ENCODE measurements at regions not wholly inside any gene's neighbourhood (a gene's known extent, or its start where the extent isn't known, plus 50 kb on each side); places are given as distances from the start of the nearest gene placed in this dataset.

- Histone ChIP-seq H3K27ac (no peak overlapping the region), H3K36me3 (no peaks in the 10 kb centered on the region), H3K4me1 (no peaks in the 10 kb centered on the region), H3K4me3 (no peak overlapping the region), H3K27me3 (no peaks in the 10 kb centered on the region), H3K9me3 (no peaks in the 10 kb centered on the region)
- no peak for DNase-seq (ENCODE audit: low spot score in 2 of 2)
- TF ChIP-seq, protein P1, sequence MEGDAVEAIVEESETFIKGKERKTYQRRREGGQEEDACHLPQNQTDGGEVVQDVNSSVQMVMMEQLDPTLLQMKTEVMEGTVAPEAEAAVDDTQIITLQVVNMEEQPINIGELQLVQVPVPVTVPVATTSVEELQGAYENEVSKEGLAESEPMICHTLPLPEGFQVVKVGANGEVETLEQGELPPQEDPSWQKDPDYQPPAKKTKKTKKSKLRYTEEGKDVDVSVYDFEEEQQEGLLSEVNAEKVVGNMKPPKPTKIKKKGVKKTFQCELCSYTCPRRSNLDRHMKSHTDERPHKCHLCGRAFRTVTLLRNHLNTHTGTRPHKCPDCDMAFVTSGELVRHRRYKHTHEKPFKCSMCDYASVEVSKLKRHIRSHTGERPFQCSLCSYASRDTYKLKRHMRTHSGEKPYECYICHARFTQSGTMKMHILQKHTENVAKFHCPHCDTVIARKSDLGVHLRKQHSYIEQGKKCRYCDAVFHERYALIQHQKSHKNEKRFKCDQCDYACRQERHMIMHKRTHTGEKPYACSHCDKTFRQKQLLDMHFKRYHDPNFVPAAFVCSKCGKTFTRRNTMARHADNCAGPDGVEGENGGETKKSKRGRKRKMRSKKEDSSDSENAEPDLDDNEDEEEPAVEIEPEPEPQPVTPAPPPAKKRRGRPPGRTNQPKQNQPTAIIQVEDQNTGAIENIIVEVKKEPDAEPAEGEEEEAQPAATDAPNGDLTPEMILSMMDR (IDR thresholded peaks at IDR 0.05), result no peak
- intact Hi-C loops (cut with DNase I), result no loop called here
Measured at GRCh38 chr18:47403317-47403716, 151.9 kb upstream of the SKOR2 start.

- H3K36me3 ChIP-seq, result no peaks in the 10 kb centered on the region
- H3K4me1 ChIP-seq, result no peaks in the 10 kb centered on the region
- intact Hi-C loops (cut with DNase I), result no loop called here
- DNase-seq (ENCODE audit: low spot score in 2 of 2), result peak in 1 of 2 donors; percentile 40
- H3K4me3 ChIP-seq, result no peak overlapping the region
- H3K9me3 ChIP-seq, result no peaks in the 10 kb centered on the region
- H3K27ac ChIP-seq, result no peak overlapping the region
- H3K27me3 ChIP-seq, result no peaks in the 10 kb centered on the region
- TF ChIP-seq, protein P1 (IDR thresholded peaks at IDR 0.05), result no peak
Measured at GRCh38 chr18:47399475-47399874, 148.0 kb upstream of the SKOR2 start.

DNA sequence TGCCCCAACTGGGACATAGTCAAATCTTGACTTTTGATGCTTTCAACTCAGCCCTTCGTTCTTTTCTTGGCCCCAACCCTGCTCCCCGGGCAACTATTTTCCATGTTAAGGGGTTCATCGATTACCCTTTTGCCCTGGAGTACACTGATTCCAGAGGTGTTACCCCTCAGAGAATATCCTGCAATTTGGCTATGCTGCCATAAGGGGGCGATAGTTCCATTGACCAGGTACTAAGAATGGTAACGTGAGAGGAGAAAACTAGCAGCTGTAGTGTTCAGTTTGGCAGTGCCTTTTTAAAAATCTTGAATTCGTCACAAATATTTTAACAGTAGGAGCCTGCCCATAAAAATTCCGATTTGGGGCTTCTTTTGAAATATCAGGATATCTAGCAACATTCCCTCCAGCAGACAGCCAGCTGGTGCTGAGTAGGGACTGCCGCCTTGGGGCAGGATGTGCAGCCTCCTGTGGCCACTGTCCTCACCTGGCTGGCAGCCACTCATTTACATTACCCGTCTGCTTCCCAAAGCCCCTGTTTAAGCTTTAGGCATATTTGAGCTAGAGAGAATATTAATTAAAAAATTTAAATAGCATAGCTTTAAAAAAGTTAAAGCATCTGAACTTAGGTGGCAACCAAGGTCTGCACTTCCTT, 146.3 kb upstream of the SKOR2 start:
- Histone ChIP-seq H3K4me3 (no peak overlapping the region), H3K4me1 (no peaks in the 10 kb centered on the region), H3K27me3 (no peaks in the 10 kb centered on the region), H3K36me3 (no peaks in the 10 kb centered on the region), H3K27ac (no peak overlapping the region), H3K9me3 (no peaks in the 10 kb centered on the region)
- TF ChIP-seq, protein P1 (IDR thresholded peaks at IDR 0.05), result no peak
- intact Hi-C loops (cut with DNase I), result no loop called here
- DNase-seq (ENCODE audit: low spot score in 2 of 2), result peak in 1 of 2 donors; percentile 27

DNA sequence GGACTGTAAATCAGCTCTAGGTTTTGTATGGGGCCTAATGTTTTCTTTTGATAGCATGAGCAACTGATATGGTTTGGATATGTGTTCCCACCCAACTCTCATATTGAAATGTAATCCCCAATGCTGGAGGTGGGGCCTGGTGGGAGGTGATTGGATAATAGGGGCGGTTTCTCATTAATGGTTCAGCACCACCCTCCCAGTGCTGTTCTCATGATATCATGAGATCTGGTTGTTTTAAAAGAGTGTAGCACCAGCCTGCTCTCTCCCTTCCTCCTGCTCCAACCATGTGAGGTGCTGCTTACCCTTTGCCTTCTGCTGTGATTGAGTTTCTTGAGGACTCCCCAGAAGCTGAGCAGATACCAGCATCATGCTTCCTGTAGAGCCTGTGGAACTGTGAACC, 140.2 kb upstream of the SKOR2 start:
- Histone ChIP-seq H3K9me3 (no peaks in the 10 kb centered on the region), H3K36me3 (no peaks in the 10 kb centered on the region), H3K4me1 (no peaks in the 10 kb centered on the region), H3K27ac (no peak overlapping the region), H3K27me3 (no peaks in the 10 kb centered on the region), H3K4me3 (no peak overlapping the region)
- DNase-seq (ENCODE audit: low spot score in 2 of 2), result peak in 1 of 2 donors; percentile 9
- intact Hi-C loops (cut with DNase I), result no loop called here
- TF ChIP-seq, protein P1 (IDR thresholded peaks at IDR 0.05), result no peak

DNA sequence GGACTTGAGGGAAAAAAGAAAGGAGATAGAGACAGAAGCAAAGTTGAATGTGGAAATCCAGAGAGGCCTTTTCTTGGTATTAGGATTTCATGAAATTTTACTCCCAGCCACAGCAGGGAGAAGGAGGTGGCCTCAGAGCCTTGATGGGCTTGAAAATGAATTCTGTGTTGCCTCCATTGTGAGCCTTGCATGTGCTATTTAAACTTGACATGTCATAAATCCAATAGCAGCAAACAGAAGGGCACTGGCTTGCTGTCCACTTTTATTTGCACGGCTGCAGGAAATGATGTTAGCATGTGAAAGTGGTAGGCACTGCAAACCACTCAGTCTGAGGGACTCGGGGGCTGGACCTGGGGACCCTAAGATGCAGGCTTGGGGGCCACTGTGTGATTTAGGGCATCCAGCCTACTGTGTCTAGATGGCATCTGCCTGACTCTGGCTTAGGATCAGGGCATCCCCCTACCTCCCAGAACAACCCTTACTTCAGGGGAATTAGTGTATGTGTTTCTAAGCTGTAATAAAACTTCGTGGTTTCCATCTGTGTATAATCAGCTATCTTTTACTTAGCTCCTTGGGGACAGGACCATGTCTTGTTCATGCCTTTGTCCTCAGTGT, 139.1 kb upstream of the SKOR2 start:
- Histone ChIP-seq H3K4me1 (no peaks in the 10 kb centered on the region), H3K36me3 (no peaks in the 10 kb centered on the region), H3K9me3 (no peaks in the 10 kb centered on the region), H3K27ac (no peak overlapping the region), H3K4me3 (no peak overlapping the region), H3K27me3 (no peaks in the 10 kb centered on the region)
- no peak for DNase-seq (ENCODE audit: low spot score in 2 of 2)
- intact Hi-C loops (cut with DNase I), result no loop called here
- TF ChIP-seq, protein P1 (IDR thresholded peaks at IDR 0.05), result no peak

All from ascending aorta (tissue), 2 donors.